ENCODE measurements at regions not wholly inside any gene's neighbourhood (a gene's known extent, or its start where the extent isn't known, plus 50 kb on each side); places are given as distances from the start of the nearest gene placed in this dataset.
A peak's percentile ranks its signal among the peaks of the same experiment; 100 is the strongest.
"Not testable (repeated sequence)": the region's sequence is repeated elsewhere in the genome, so short reads cannot be mapped to it uniquely, and the experiment has no call there.

DNA sequence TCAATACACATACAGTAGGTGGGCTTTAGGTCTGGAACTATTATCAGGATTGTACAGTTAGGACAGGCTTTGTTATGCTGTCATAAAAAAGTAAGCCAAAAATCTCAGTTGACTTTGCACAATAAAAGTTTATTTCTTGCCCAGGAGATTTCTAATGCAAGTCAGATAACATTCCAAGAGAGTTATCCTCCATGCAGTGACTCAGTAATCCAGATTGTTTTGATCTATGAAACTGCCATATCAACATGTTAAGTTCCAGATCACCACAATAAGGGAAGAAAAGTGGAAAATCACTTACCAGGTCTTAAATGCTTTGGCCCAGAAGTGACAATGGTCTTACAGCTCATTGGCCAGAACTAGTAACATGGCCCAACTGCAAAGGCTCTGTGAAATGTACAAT lies 636.2 kb upstream of the KLF12 start:
- DNase-seq, result no peak

DNA sequence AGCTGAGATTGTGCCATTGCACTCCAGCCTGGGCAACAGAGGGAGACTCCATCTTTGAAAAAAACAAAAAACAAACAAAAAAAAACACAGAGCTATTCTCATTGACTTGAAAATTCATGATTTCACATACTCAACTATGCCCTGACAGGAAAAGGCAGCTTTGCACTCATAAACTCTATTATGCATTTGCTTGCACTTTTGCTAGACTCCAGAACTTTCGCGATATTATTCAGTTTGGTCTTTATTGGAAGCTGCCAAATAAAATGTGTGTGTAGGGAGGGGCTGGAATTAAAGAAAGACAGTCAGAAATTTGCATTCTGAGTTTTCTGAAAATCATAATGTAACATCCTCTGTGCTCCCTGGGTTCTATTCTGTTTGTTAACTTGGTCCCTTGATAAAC lies 635.1 kb upstream of the KLF12 start:
- DNase-seq, result no peak

DNA sequence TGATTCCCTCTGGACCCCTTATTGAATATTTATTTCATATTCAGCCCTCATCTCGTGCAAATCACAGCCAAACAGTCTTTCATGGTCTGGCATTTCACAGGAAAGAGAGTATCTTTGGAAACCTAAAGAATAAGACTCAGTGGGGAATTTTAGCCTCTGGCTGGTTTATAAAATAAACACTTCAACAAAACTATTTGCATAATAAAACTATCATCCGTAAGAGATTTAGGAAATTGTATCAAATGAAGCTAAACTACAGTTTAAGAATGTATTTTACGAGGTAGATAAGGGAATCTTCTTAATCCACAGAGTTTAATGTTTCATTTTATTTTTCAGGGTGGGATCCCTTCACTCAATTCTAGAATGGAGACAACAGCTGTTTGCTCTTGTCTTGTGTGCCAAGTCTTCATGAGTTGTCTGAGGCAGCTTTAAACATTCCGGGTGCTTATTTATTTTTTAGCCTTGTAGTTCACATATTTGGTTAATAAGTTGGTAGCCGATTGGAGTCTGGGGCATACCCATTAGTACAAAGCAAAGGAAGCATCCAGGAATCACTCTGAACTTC lies 634.4 kb upstream of the KLF12 start:
- DNase-seq, result no peak

GRCh38 chr13:74767050-74767449 lies 632.8 kb upstream of the KLF12 start:
- peak; percentile 6 for DNase-seq

GRCh38 chr13:74765955-74766354 lies 631.8 kb upstream of the KLF12 start:
- DNase-seq, result no peak

DNA sequence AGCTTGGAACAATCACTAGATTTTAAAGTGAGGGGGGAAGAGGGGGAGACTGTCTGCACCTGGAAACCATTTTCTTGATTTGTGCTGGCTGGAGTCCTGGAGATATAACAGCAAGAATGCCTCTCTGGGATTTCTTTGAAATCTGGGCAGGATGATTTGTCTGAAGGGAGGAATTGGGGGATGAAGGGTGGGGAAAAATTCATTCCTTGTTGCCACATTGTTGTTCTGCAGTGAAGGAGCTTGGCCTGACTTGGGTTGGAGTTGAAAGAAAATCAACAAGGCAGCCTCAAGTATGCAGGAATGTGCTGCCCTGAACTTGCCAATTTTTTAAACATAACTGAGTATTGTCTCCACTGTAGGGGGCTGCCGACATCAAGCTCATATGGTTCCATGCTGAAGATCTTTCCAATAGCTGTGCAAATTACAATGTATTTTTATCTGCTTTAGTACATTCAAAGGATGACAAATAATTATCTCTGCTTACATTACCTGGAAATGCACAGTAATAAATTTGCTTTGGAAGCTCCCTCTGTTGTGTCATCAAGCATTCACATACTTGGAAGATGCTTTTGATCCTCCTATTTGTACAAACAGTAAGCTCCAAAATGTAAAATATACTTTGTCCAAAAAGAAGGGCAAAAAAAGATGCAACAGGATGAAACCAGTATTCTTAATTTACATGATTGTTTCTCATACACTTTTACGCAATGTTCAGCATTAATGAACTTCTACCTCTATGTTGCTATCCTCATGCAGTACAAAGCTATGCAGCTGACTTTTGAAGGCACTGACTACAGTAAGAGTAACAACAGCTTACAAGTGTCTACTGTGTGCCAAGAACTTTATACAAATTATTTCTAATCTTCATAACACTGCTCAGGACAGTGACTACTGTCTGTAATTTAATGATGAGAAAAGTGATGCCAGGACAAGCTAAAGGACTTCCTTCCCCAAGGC lies 627.9 kb upstream of the KLF12 start:
- DNase-seq, result no peak

- no peak for DNase-seq
Observed at GRCh38 chr13:74758188-74758587, 624.0 kb upstream of the KLF12 start.

DNA sequence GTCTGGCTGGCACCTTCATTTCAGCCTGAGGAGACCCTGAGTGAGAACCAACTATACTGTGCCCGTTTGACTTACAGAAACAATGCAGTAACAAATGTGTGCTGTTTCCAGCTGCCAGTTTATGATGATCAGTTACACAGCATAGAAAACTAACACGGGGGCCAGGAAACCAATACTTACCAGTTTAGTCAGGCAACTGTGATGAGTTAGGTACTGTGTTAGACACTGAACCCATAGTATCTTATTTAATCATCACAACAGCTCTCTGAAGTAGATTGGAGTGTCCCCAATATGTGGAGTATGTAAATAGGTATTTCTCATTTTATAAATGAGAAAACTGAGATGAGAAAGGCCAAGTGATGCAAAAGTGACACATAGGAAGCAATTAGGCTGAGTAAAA lies 620.9 kb upstream of the KLF12 start:
- DNase-seq, result no peak

- DNase-seq, result no peak
Observed at GRCh38 chr13:74751739-74752138, 617.5 kb upstream of the KLF12 start.

- DNase-seq, result no peak
Observed at GRCh38 chr13:74747186-74747955, 613.2 kb upstream of the KLF12 start.

DNA sequence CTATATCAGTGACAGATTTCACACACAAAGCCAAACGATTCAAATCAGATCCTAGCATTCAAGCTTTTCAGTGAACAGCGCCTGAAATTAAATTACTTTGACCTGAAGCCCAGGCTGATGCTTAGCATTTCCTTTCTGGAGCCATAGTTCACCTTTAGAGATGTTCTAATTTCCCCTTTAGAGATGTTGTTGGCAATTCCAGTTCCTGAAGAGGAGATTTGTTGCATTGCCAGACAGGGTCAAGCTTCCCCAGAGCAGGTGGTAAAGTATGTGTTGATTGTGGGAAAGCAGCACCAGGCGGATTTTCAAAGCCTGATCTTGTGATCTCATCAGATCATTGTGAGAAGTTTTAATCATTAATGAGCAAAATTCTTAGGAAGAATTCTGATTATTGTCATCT lies 609.8 kb upstream of the KLF12 start:
- no peak for DNase-seq

GRCh38 chr13:74741732-74742131 lies 607.5 kb upstream of the KLF12 start:
- DNase-seq, result no peak

DNA sequence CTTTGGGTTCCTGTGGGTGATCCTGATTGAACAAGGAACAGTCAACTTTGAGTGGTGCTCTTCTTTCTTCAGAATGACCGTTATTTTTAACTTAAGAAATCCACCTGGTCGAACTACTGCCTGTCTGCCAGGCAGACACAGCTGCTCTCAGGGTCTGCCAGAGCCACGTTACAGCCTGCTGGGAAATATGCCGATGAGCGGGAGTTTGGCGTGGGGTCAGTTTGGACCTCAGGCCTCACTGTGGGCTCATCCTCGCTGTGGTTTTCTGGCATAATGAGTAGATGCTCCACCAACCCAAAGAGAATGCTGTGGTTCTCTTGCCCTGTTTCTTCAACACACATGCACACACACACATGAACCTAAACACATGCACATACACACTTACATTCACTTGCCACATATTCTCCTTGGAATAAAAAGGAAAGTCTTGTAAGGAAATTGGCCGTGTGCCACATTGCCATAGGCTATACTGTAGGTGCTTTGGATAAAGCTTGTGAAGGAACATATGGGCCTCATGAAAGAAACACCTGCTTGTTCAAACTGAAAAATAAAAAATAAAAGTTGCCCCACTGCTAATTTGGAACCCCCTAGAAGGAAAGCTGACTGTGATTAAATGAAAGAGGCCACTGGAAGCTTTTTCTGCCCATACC lies 598.7 kb upstream of the KLF12 start:
- no peak for DNase-seq

DNA sequence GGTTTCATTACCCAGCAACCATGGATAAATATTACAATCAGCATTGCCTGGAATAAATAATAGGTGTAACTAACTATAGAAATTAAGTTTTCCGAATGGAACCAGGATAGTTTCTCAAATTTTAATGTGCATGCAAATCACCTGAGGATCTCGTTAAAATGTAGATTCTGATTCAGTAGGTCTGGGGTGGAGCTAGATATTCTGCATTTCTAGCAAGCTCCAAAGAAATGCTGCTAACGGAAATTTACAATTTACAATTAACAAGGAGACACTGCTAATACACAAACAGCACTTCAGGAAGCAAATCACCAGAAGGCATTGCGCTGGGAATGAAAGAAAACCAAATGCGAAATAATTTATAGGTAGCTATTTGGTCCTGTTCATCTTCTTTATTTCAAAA lies 597.5 kb upstream of the KLF12 start:
- no peak for DNase-seq

GRCh38 chr13:74730556-74731331 lies 596.5 kb upstream of the KLF12 start:
- DNase-seq, result no peak

DNA sequence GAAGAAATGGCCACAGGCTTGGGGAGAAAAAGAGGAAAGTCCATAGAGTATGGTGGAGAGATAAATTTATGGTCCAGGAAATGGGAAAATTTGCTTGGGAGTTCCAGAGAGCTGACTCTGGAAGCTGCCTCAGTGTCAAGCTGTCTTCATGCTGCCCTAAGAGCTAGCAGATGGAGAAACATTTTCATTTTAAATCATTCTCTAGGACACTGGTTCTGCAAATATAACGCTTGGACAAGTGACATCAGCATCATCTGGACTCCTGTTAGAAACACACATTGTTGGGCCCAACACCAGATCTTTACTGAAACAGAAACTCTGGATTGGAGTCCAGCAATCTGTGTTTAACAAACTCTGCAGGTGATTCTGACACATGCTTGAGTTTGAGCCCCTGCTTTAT lies 592.0 kb upstream of the KLF12 start:
- no peak for DNase-seq

GRCh38 chr13:74718232-74718842 lies 584.1 kb upstream of the KLF12 start:
- DNase-seq, result not testable (repeated sequence)

GRCh38 chr13:74715718-74716117 lies 581.5 kb upstream of the KLF12 start:
- DNase-seq, result no peak

DNA sequence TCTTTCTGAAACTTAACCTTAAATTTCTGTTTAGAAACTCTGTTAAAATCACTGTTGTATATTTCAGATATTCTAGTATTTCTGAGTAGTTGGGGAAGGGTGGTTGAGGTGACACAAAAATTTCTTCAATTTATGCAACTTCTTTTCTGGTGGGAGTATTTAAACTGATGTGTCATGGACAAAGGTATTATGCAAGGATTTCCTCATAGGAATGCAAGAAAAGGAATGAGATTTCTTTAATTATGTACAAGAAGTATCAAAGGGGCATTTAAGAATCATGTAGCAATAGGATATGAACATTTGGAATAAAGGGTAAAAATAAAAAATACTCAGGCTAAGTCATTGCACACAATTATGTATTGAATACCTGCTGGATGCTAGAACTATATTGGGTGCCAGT lies 575.8 kb upstream of the KLF12 start:
- no peak for DNase-seq

DNA sequence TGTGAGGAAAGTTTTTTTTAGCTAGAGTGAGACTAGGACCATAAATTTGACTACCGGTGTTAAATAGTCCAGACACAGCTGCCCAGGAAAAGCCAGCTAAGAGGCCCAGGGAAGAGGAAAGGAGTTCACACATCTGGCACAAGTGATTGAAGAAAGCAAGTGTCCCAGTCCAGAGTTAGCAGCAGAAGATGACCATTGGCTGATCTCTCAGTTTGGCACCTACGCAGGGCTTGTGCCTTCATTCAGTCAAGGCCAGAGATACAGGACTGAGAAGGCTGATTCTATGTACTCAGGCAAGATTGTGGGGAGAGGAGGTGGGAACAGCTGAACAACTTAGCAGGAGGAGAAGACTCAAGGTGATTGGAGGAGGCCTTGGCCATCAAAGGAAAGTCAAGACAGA lies 575.0 kb upstream of the KLF12 start:
- DNase-seq, result no peak

- no peak for DNase-seq
Observed at GRCh38 chr13:74708629-74709028, 574.4 kb upstream of the KLF12 start.

DNA sequence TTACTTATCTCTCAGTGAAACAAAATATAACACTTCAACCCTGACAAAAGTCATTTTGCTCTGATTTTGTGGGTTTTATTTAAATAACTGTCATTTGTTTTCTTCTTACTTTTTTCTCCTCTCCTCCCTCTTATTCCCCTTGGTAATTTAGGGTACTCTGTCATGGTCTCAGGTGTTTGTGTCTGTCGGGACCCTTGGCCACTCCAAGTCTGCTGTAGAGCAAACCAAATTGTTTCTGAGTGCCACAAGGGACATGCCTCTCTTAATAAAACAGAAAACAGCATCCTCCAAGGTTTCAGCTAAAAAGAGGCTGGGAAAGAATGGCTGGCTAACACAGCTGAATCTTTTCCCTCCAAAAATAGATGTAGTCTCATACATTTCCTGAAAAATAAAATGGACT lies 573.1 kb upstream of the KLF12 start:
- no peak for DNase-seq
